T-helper 1 cell (primary cell): ENCODE measurements at regions not wholly inside any gene's neighbourhood (a gene's known extent, or its start where the extent isn't known, plus 50 kb on each side); places are given as distances from the start of the nearest gene placed in this dataset.
"Not testable (repeated sequence)": the region's sequence is repeated elsewhere in the genome, so short reads cannot be mapped to it uniquely, and the experiment has no call there.

Experiments used
- DNase-seq, 5 donors: peaks; one replicate each; pipeline ENCODE4 v3.0.0-alpha.2; 2012 to 2020

- DNase-seq: no peak
Measured at GRCh38 chr5:38148021-38148625, 110.2 kb upstream of the EGFLAM start.

DNA sequence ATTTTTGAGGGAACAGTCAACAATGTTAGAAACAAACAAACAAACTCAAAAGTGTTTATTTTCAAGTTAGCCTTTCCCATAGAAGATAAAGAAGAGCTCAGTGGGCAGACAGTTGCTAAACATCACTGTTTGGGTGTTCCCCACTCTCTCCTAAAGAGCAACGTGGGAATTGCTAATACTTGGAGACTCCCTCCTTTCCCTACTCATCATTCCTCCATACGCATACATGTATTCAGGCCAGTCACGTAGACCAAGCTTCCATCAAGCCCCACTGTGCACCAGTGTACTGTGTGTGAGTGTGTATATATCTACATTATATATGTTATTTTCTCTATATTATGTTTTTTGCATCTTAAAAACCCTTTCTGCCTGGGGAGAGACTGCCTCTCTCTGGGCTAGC, 115.0 kb upstream of the EGFLAM start:
- DNase-seq: no peak

- DNase-seq: no peak
Measured at GRCh38 chr5:38141665-38142064, 116.7 kb upstream of the EGFLAM start.

DNA sequence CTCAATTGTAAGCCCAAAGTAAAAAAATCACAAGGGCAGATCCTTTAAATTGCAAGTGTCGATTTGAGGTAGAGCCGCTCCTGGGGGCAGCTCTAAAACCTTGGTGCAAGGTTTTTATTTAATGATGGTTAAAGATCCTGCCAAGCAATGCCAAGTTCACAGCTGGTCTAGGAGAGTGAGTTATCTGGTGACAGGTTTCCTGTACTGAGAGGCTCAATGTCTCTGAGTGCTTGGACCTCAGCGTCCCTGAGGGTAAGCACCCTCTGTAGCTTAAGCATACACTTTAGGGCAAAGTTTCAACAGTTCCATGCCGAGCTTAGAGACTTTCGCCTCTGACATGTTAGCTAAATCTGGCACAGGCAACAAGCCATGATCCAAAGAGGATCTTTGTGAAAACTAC, 119.8 kb upstream of the EGFLAM start:
- no peak for DNase-seq

DNA sequence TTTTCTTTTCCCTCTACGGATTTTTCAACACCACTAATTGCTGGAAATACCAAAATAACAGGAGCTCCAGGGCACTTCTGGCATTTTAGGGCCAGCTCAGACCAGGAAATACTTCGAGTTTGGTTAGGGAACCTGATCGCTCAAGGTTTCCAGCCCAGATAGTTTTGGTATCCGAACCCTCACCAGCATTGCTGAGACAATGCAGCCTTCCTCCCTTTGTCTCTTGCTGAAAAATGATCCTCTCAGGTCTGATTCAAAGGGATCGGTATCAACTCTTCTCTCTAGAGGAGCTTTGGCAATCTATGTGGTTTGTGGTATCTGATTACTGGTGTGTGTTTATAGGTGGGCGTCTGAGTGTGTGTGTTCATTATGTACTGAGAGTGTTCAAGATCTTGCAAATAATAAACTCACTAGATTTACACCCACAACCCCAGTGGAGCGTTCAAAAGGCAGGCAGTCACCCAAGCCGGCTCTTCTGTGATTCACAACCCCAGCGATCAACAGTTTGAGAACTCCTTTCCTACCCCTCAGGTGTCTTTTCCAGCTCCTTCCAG, 122.8 kb upstream of the EGFLAM start:
- no peak for DNase-seq

- no peak for DNase-seq
Measured at GRCh38 chr5:38134810-38135209, 123.5 kb upstream of the EGFLAM start.

GRCh38 chr5:38134294-38134693, 124.1 kb upstream of the EGFLAM start:
- DNase-seq: not testable (repeated sequence)

GRCh38 chr5:38131686-38132085, 126.7 kb upstream of the EGFLAM start:
- DNase-seq: no peak

- no peak for DNase-seq
Measured at GRCh38 chr5:38124321-38124720, 134.0 kb upstream of the EGFLAM start.

- peak in 1 of 5 donors; percentile 10 for DNase-seq
Measured at GRCh38 chr5:38121420-38121819, 136.9 kb upstream of the EGFLAM start.

DNA sequence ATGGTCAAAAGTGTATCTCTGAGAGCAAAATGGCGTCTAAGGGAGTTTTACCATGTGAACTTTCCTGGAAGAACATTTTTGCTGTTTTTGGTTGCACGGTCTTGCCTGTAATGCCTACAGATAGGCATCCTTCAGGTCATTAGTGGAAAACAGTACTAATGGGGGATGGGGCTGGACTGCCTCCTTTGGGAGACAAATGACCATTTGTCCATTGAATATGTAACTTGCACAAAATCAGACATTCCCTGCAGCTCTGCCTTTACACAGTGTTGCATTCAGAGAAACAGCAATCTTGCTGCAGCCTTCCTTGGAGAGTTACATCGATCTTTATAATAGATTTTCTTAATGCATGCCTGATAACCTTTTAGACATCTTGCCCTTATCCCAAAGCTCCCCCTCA, 138.5 kb upstream of the EGFLAM start:
- DNase-seq: no peak

DNA sequence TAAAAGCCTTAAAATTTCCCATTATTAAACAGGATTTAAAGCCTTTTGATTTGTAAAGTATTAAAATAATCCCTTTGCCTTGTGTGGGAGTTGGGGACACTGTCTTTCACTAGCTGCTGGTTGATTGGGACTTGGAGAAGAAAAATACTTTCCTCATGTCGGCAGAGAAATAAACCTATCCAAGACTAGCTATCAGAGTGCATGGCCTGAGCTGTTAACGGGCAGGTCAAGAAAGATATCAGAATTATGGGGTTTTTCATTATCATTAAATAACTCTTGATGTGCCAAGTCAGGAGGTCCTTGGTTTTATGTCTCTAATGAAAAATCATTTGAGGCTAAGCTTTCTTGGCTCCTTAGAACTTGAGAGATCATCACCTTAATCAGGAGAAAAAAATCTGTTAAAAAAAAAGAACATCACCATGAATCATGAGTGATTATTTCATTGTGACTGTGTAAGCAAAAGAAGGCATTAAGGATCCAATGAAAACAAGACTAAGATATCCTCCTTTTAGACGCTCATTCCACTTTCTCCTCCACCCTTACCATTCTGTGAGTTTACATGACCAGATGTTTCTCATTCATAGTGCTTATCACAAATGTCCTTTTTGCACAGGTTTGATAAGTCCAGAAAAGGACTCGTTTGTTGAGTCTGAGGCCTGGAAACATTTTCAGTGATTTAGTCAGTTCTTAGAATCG, 140.4 kb upstream of the EGFLAM start:
- DNase-seq: no peak

- DNase-seq: no peak
Measured at GRCh38 chr5:38115318-38115827, 143.0 kb upstream of the EGFLAM start.

DNA sequence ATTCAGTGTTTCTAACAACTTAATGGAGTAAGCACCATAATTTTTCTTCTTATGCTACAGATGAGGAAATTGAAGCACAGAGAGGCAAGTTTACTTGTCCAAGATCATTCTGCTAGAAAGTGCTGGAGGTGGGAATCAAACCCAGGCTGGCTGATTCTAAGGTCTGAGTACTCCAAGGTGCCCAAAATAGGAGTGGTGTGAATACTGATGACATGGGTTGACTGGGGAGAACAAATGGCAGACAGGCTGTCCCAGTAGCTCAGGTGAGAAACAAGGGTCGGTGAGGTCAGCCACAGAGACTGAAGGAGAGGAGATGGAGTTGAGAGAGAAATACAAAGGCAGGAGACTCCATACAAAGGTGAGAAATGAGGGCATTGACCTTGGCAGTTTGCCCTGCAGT, 144.5 kb upstream of the EGFLAM start:
- DNase-seq: no peak

DNA sequence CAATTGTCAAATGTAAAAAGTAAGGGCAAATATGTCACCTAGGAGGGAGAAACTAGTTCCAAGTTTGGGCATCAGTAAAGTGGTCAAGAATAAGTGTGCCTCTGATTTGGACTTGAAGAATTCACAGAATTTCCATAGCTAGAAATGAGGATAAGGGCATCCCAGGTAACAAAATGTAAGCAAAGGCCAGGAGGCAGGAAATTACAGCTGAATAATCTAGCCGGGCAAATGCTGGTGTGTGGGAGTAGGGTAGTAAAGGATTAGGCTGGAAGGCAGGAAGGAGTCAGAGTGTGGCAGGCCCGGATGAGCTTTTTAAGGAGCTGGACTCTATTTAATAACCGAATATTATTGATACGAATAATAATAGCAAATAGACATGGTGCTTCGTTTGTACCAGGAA, 144.9 kb upstream of the EGFLAM start:
- DNase-seq: no peak

DNA sequence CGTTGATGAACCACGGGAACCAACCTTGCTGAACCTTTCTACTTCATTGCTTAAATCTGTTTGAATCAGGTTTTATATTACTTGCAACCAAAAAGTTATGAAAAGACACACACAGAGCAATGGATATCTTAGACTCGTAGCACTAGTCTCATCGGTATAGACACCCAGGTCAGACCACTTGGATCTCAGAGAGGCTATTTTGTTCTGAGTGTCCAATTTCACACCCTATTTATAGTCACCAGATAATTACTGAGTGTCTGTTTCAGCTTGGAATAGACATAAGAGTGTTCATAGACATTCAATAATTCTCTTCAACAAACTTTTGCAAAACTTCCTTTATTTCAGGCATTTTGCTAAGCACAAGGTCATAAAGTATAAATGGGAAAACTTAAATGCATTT, 145.4 kb upstream of the EGFLAM start:
- no peak for DNase-seq

GRCh38 chr5:38110130-38110529, 148.2 kb upstream of the EGFLAM start:
- no peak for DNase-seq

DNA sequence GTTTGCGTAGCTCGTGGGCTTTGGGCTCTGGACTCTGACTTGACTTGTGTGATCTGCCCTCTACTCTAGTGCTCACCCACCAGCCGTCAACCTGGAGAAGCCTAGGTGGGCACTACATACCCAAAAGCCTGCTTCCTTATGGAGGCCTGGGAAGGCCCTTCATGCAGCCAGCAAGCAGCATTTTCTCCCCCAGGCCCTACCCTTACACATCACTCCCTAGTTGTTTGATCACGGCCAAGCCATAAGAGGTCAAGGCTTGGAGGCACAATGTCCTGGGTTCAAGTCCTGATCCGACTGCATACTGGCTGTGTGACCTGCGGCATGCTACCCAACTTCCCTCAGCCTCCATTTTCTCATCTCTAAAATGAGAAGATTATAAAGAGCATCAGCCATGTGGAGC, 151.3 kb upstream of the EGFLAM start:
- no peak for DNase-seq

DNA sequence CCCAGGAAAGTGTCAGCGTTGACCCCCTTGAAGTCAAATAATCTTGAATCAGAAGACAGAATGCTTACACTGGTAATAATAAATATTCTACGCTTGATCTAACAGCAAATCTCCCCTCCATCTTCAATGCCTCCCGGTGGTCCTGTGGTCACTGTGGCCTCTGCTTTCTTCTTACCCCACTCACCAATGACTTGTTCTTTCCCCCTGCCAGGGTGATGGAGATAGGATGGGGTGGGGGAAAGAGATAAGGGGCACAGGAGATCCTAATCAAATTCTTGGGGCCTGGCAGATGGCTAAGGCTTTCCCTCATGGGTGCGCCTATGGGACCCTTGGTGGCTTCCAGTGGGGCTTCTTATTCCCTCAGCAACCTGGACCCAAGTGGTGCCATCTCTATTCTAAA, 152.6 kb upstream of the EGFLAM start:
- no peak for DNase-seq

- no peak for DNase-seq
Measured at GRCh38 chr5:38105231-38105570, 153.2 kb upstream of the EGFLAM start.

GRCh38 chr5:38104497-38105230, 153.7 kb upstream of the EGFLAM start:
- peak in 1 of 5 donors; percentile 16 for DNase-seq

- no peak for DNase-seq
Measured at GRCh38 chr5:38101897-38102296, 156.5 kb upstream of the EGFLAM start.
